HepG2 (cell line): ENCODE measurements at regions not wholly inside any gene's neighbourhood (a gene's known extent, or its start where the extent isn't known, plus 50 kb on each side); places are given as distances from the start of the nearest gene placed in this dataset.

ENCODE experiments used
- HDAC6 ChIP-seq: fragments of 200-600 bp; sonication (generic); IDR thresholded peaks from 2 replicates; pipeline ENCODE4 v1.7.0; 2017; ENCODE audit warnings: mild to moderate bottlenecking, antibody characterized with exemption, low read length, low read depth
- HES4 ChIP-seq: sonication (generic); formaldehyde crosslinking; IDR thresholded peaks from 2 replicates; pipeline ENCODE4 v1.9.0; 2021; ENCODE audit warnings: mild to moderate bottlenecking, missing genetic modification reagents, borderline replicate concordance
- LBX2 ChIP-seq: sonication (generic); formaldehyde crosslinking; IDR thresholded peaks from 2 replicates; pipeline ENCODE4 v1.5.0; 2020; ENCODE audit warnings: missing genetic modification reagents, mild to moderate bottlenecking, borderline replicate concordance
- ZBTB1 ChIP-seq: sonication (generic); formaldehyde crosslinking; IDR thresholded peaks from 2 replicates; pipeline ENCODE4 v1.4.0; 2020; ENCODE audit warnings: missing genetic modification reagents, borderline replicate concordance
- ZNF24 ChIP-seq: fragments of 450-650 bp; IDR thresholded peaks from 2 replicates; pipeline ENCODE4 v1.6.1; 2017; ENCODE audit warnings: antibody characterized with exemption, mild to moderate bottlenecking
- ZNF563 ChIP-seq: sonication (generic); formaldehyde crosslinking; IDR thresholded peaks from 2 replicates; pipeline ENCODE4 v1.8.0; 2022; ENCODE audit warnings: mild to moderate bottlenecking, moderate library complexity, missing genetic modification reagents
- ZNF619 ChIP-seq: sonication (generic); formaldehyde crosslinking; IDR thresholded peaks from 2 replicates; pipeline ENCODE4 v1.4.0; 2020; ENCODE audit warnings: mild to moderate bottlenecking, missing genetic modification reagents
- ZNF800 ChIP-seq: sonication (generic); formaldehyde crosslinking; IDR thresholded peaks from 2 replicates; pipeline ENCODE4 v1.4.0; 2020; ENCODE audit warnings: missing genetic modification reagents
- TF ChIP-seq, protein P1 (sequence below): sonication (generic); formaldehyde crosslinking; IDR thresholded peaks from 2 replicates; pipeline ENCODE4 v1.4.0; 2020; ENCODE audit warnings: missing genetic modification reagents
- TF ChIP-seq, protein P2 (sequence below): sonication (generic); formaldehyde crosslinking; IDR thresholded peaks from 2 replicates; pipeline ENCODE4 v1.5.0; 2020; ENCODE audit warnings: mild to moderate bottlenecking, missing genetic modification reagents, moderate library complexity

DNA sequence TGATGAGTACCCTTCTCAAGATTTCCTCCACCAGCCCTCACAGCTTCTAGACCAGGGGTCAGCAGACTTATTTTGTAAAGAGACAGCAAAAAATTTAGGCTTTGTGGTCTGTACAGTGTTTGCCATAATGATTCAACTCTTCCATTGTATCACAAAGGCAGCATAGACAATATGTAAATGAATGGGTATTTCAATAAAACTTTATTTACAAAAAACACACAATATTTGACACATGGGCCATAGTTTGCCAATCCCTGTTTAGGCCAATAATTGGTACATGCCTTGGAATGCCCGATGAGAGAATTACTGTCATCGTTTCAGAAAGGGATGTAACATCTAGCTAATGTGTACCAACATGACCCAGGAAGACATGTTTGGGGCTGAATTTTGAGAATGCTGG is 178.9 kb upstream of the GALNT2 start:
- TF ChIP-seq, protein P1, sequence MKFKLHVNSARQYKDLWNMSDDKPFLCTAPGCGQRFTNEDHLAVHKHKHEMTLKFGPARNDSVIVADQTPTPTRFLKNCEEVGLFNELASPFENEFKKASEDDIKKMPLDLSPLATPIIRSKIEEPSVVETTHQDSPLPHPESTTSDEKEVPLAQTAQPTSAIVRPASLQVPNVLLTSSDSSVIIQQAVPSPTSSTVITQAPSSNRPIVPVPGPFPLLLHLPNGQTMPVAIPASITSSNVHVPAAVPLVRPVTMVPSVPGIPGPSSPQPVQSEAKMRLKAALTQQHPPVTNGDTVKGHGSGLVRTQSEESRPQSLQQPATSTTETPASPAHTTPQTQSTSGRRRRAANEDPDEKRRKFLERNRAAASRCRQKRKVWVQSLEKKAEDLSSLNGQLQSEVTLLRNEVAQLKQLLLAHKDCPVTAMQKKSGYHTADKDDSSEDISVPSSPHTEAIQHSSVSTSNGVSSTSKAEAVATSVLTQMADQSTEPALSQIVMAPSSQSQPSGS (CRISPR knock-in tag) = no peak
- TF ChIP-seq, protein P2, sequence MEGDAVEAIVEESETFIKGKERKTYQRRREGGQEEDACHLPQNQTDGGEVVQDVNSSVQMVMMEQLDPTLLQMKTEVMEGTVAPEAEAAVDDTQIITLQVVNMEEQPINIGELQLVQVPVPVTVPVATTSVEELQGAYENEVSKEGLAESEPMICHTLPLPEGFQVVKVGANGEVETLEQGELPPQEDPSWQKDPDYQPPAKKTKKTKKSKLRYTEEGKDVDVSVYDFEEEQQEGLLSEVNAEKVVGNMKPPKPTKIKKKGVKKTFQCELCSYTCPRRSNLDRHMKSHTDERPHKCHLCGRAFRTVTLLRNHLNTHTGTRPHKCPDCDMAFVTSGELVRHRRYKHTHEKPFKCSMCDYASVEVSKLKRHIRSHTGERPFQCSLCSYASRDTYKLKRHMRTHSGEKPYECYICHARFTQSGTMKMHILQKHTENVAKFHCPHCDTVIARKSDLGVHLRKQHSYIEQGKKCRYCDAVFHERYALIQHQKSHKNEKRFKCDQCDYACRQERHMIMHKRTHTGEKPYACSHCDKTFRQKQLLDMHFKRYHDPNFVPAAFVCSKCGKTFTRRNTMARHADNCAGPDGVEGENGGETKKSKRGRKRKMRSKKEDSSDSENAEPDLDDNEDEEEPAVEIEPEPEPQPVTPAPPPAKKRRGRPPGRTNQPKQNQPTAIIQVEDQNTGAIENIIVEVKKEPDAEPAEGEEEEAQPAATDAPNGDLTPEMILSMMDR (CRISPR knock-in tag) = no peak
- TF ChIP-seq HDAC6 = no peak
- no peak for TF ChIP-seq ZNF800
- no peak for TF ChIP-seq ZBTB1 (CRISPR knock-in tag)
- TF ChIP-seq LBX2 (CRISPR knock-in tag) = no peak
- TF ChIP-seq HES4 = no peak
- TF ChIP-seq ZNF24 = no peak
- no peak for TF ChIP-seq ZNF563 (CRISPR knock-in tag)
- TF ChIP-seq ZNF619 (CRISPR knock-in tag) = no peak
